ENCODE measurements at regions not wholly inside any gene's neighbourhood (a gene's known extent, or its start where the extent isn't known, plus 50 kb on each side); places are given as distances from the start of the nearest gene placed in this dataset.

- no peak for FAIRE-seq
- H3K4me2 ChIP-seq (ENCODE audit: low read depth, low read length) = no peak overlapping the region
- H3K27ac ChIP-seq (ENCODE audit: extremely low read length, insufficient read depth, low read length) = no peak overlapping the region
- H4K20me1 ChIP-seq (ENCODE audit: insufficient read depth, low read length) = no peaks in the 10 kb centered on the region
- H3K36me3 ChIP-seq (replicated peaks in 1 of 2; ENCODE audit: control insufficient read depth in 1 of 2, insufficient read depth in 2 of 2, low read length in 2 of 2) = no peaks in the 10 kb centered on the region
- no peaks in the 10 kb centered on the region for H3K27me3 ChIP-seq (ENCODE audit: control insufficient read depth in 1 of 2, insufficient read depth in 2 of 2, low read length in 2 of 2)
- no peaks in the 10 kb centered on the region for H3K4me1 ChIP-seq (ENCODE audit: insufficient read depth, low read length)
- ChIA-PET CTCF (ENCODE audit: low intra/inter-chr PET ratio, low total read pairs) (no interaction called here), POLR2A (no interaction called here)
- no peak for ATAC-seq
- H3K4me3 ChIP-seq (replicated peaks in 1 of 3; ENCODE audit: insufficient read depth in 1 of 3, low read depth in 2 of 3, low read length in 3 of 3) = no peak overlapping the region
- H3K79me2 ChIP-seq (ENCODE audit: insufficient read depth, low read length) = no peaks in the 10 kb centered on the region
- BruUV-seq (replicated peaks) = no TSS peak
- no peak overlapping the region for H3K9ac ChIP-seq (ENCODE audit: insufficient read depth, low read depth, low read length)
- no peak for DNase-seq (ENCODE audit: low spot score)
- TF ChIP-seq GATAD1 (CRISPR knock-in tag; IDR thresholded peaks at IDR 0.05) = no peak
- no peak for TF ChIP-seq NRL (CRISPR knock-in tag; IDR thresholded peaks at IDR 0.05; ENCODE audit: borderline replicate concordance)
- TF ChIP-seq PATZ1 (CRISPR knock-in tag; IDR thresholded peaks at IDR 0.05) = no peak
- TF ChIP-seq ZNF101 (CRISPR knock-in tag; IDR thresholded peaks at IDR 0.05; ENCODE audit: borderline replicate concordance, low read depth) = no peak
- no peak for TF ChIP-seq AGO1 (IDR thresholded peaks at IDR 0.05; ENCODE audit: low read depth, low read length, poor library complexity, severe bottlenecking)
- in situ Hi-C loops (cut with HindIII; ENCODE audit: extremely low pct_ligation_motif_present, low pct_unique_long_range_greater_than_20kb) (no loop called here), intact Hi-C loops (cut with micrococcal nuclease; ENCODE audit: unreplicated experiment) (no loop called here)
- no peak overlapping the region for H2AFZ ChIP-seq (ENCODE audit: low read length)
- H3K9me3 ChIP-seq (ENCODE audit: low read length) = peaks cover 29% of the 10 kb centered on the region
Measured at GRCh38 chr4:43766648-43767047, 682.0 kb downstream of the KCTD8 start.

- intact Hi-C loops (cut with micrococcal nuclease; ENCODE audit: unreplicated experiment) = loop anchor here (2.0 to 5.0 kb wide), 2 partner anchors 718 to 856 kb away; no protein-coding TSS in a partner anchor
Measured at GRCh38 chr4:43776371-43776770, 672.2 kb downstream of the KCTD8 start.

More at GRCh38 chr4:43776371-43776770, 672.2 kb downstream of the KCTD8 start:
- peak; percentile 3 for DNase-seq (ENCODE audit: low spot score)
- WGBS (ENCODE audit: low lambda C conversion rate) = 41% methylated on average over 1 of the region's 1 CpG
- no peak for FAIRE-seq
- Histone ChIP-seq H3K27ac (ENCODE audit: extremely low read length, insufficient read depth, low read length) (no peak overlapping the region), H3K36me3 (replicated peaks in 1 of 2; ENCODE audit: control insufficient read depth in 1 of 2, insufficient read depth in 2 of 2, low read length in 2 of 2) (no peaks in the 10 kb centered on the region), H3K27me3 (ENCODE audit: control insufficient read depth in 1 of 2, insufficient read depth in 2 of 2, low read length in 2 of 2) (no peaks in the 10 kb centered on the region), H3K9me3 (ENCODE audit: low read length) (no peaks in the 10 kb centered on the region), H3K4me2 (ENCODE audit: low read depth, low read length) (no peak overlapping the region), H4K20me1 (ENCODE audit: insufficient read depth, low read length) (no peaks in the 10 kb centered on the region), H3K9ac (ENCODE audit: insufficient read depth, low read depth, low read length) (no peak overlapping the region), H3K4me1 (ENCODE audit: insufficient read depth, low read length) (no peaks in the 10 kb centered on the region), H3K79me2 (ENCODE audit: insufficient read depth, low read length) (no peaks in the 10 kb centered on the region), H2AFZ (ENCODE audit: low read length) (no peak overlapping the region), H3K4me3 (replicated peaks in 1 of 3; ENCODE audit: insufficient read depth in 1 of 3, low read depth in 2 of 3, low read length in 3 of 3) (no peak overlapping the region)
- TF ChIP-seq ZMYM2 (CRISPR knock-in tag; IDR thresholded peaks at IDR 0.05) = no peak
- TF ChIP-seq STAG1 (CRISPR knock-in tag; IDR thresholded peaks at IDR 0.05) = peak; percentile 33; the same call in 1 of the 2 replicates
- BruUV-seq (replicated peaks) = no TSS peak
- no peak for ATAC-seq
- in situ Hi-C loops (cut with HindIII; ENCODE audit: extremely low pct_ligation_motif_present, low pct_unique_long_range_greater_than_20kb) = no loop called here
- CTCF ChIA-PET (ENCODE audit: low intra/inter-chr PET ratio, low total read pairs) = interaction anchor here (0.6 to 1.1 kb wide), 2 partner anchors 717 to 853 kb away, joined by 4 to 5 read pairs; no protein-coding TSS in a partner anchor
- POLR2A ChIA-PET = no interaction called here

Data from HepG2 (cell line).